GM12878 (cell line): ENCODE measurements at regions not wholly inside any gene's neighbourhood (a gene's known extent, or its start where the extent isn't known, plus 50 kb on each side); places are given as distances from the start of the nearest gene placed in this dataset.

ENCODE experiments used
- ATAC-seq: fragments of 200-7000 bp; cut with Tn5 transposase; 3 replicates; pipeline ENCODE4 v1.9.1; 2020; ENCODE audit warnings: mild to moderate bottlenecking, moderate library complexity
- BruUV-seq: library from RNA; stranded (reverse); fragments of 400-500 nt; replicated peaks from 2 replicates; lab custom pipeline; 2021; lab: Mats Ljungman, UMichigan
- CTCF ChIA-PET: fragments of 300-600 bp; sonication (Branson Sonifier 250); formaldehyde crosslinking; extraction: SDS; loops from one replicate; lab custom pipeline; 2021; ENCODE audit warnings: inconsistent platforms; lab: Yijun Ruan, JAX
- POLR2A ChIA-PET: fragments of 350-600 bp; formaldehyde crosslinking; extraction: SDS; loops from one replicate; lab custom pipeline; 2021; ENCODE audit warnings: inconsistent platforms; lab: Charles Lee
- RAD21 ChIA-PET: fragments of 300-600 bp; sonication (Branson Sonifier 250); formaldehyde crosslinking; loops from one replicate; lab custom pipeline; 2023; ENCODE audit warnings: antibody characterized with exemption; ENCODE audit not compliant: unreplicated experiment; lab: Charles Lee
- SMC1A ChIA-PET: fragments of 300-600 bp; sonication (Branson Sonifier 250); formaldehyde crosslinking; loops from one replicate; lab custom pipeline; 2023; ENCODE audit not compliant: unreplicated experiment, uncharacterized antibody; lab: Charles Lee
- DNase-seq: peaks from one replicate; pipeline ENCODE4 v3.0.0-alpha.2; 2011; ENCODE audit warnings: low read depth, low spot score
- FAIRE-seq: peaks from 3 replicates; lab custom pipeline; 2011; peaks lifted over from hg19 to GRCh38; lab: Jason Lieb, UNC
- H2AFZ ChIP-seq: 2 replicates; pipeline ENCODE4 v1.6.0; 2011; ENCODE audit warnings: low read depth, low read length, control low read depth; ENCODE audit not compliant: control insufficient read depth
- H3K27ac ChIP-seq: 2 replicates; pipeline ENCODE4 v1.5.1; 2011; ENCODE audit warnings: control low read depth; ENCODE audit not compliant: control insufficient read depth, insufficient read depth
- H3K27me3 ChIP-seq, 2 experiments: replicated peaks in 1 of 2; 2 replicates each; pipeline versions ENCODE4 v1.6.0 to v1.6.1; 2011; ENCODE audit warnings: low read length in 1 of 2; ENCODE audit not compliant: control insufficient read depth in 2 of 2, insufficient read depth in 2 of 2
- H3K36me3 ChIP-seq, 2 experiments: 2 replicates each; pipeline ENCODE4 v1.5.1; 2011; ENCODE audit warnings: low read length in 1 of 2; ENCODE audit not compliant: control insufficient read depth in 2 of 2, insufficient read depth in 2 of 2
- H3K4me1 ChIP-seq: 2 replicates; pipeline ENCODE4 v1.6.1; 2011; ENCODE audit warnings: mild to moderate bottlenecking, low read length, moderate library complexity, mixed read lengths; ENCODE audit not compliant: control insufficient read depth, insufficient read depth
- H3K4me2 ChIP-seq: 2 replicates; pipeline ENCODE4 v1.6.0; 2011; ENCODE audit warnings: control low read depth; ENCODE audit not compliant: control insufficient read depth, insufficient read depth
- H3K4me3 ChIP-seq: fragments of 200-600 bp; sonication (generic); 2 replicates; pipeline ENCODE4 v1.5.1; 2016
- H3K79me2 ChIP-seq: 2 replicates; pipeline ENCODE4 v1.6.0; 2011; ENCODE audit warnings: low read length; ENCODE audit not compliant: control insufficient read depth, insufficient read depth
- H3K9ac ChIP-seq: 2 replicates; pipeline ENCODE4 v1.8.0; 2011; ENCODE audit warnings: low read length, control low read depth, mixed read lengths; ENCODE audit not compliant: control insufficient read depth, insufficient read depth
- H3K9me3 ChIP-seq: replicated peaks from 3 replicates; pipeline ENCODE4 v1.5.1; 2011; ENCODE audit warnings: mild to moderate bottlenecking, low read length; ENCODE audit not compliant: control insufficient read depth, insufficient read depth
- H4K20me1 ChIP-seq: 2 replicates; pipeline ENCODE4 v1.6.0; 2011; ENCODE audit not compliant: control insufficient read depth, insufficient read depth
- POLR2AphosphoS5 ChIP-seq: IDR thresholded peaks from 2 replicates; pipeline ENCODE4 v1.6.1; 2011; ENCODE audit warnings: mild to moderate bottlenecking, low read length, inconsistent platforms
- TBL1XR1 ChIP-seq: IDR thresholded peaks from 2 replicates; pipeline ENCODE4 v1.6.1; 2012; ENCODE audit warnings: low read depth, low read length, improper control_type of control experiment
- WGBS: methylation state at CpG from one replicate; pipeline ENCODE4 v1.1.6; 2016; ENCODE audit warnings: low lambda C conversion rate; ENCODE audit not compliant: insufficient replicate concordance, insufficient coverage; ENCODE audit errors: missing lambda C conversion rate; 5-methylcytosine and 5-hydroxymethylcytosine counted together
- in situ Hi-C: fragments of 300-500 bp; cut with MboI; formaldehyde crosslinking; loops from 9 replicates; pipeline ENCODE4 v1.14.3; 2018; ENCODE audit warnings: mixed read lengths
- intact Hi-C: fragments of 100-400 bp; cut with micrococcal nuclease; formaldehyde crosslinking; loops from one replicate; pipeline ENCODE4 v1.14.2; 2022; ENCODE audit not compliant: unreplicated experiment
- TF ChIP-seq, protein P1 (sequence below): IDR thresholded peaks from 2 replicates; pipeline ENCODE4 v1.6.1; 2012; ENCODE audit warnings: improper control_type of control experiment, low read depth, low read length; ENCODE audit not compliant: insufficient replicate concordance

DNA sequence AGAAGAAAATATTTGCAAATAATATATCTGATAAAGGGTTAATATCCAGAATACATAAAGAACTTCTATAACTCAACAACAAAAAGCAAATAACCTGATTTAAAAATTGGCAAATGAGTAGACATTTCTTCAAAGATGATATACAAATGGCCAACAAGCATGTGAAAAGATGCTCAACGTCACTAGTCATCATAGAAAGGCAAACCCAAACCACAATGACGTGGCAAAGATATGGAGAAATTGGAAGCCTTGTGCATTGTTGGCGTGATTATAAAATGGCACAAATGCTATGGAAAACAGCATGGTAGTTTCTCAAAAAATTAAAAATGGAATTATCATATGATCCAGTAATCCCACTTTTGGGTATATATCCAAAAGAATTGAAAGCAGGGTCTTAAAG, 466.3 kb downstream of the TBC1D22A start:
- no peaks in the 10 kb centered on the region for H4K20me1 ChIP-seq
- SMC1A ChIA-PET, result no interaction called here
- CTCF ChIA-PET, result no interaction called here
- POLR2A ChIA-PET, result no interaction called here
- 32% methylated on average over 3 of the region's 3 CpGs for WGBS
- no peaks in the 10 kb centered on the region for H3K27me3 ChIP-seq
- BruUV-seq, result no TSS peak
- no peak overlapping the region for H3K9ac ChIP-seq
- H3K27ac ChIP-seq, result no peak overlapping the region
- RAD21 ChIA-PET, result no interaction called here
- H2AFZ ChIP-seq, result no peak overlapping the region
- ATAC-seq, result no peak
- in situ Hi-C loops (no loop called here), intact Hi-C loops (no loop called here)
- H3K36me3 ChIP-seq, result no peaks in the 10 kb centered on the region
- H3K9me3 ChIP-seq, result no peaks in the 10 kb centered on the region; the same call in 2 of the 3 replicates
- DNase-seq, result no peak
- no peak overlapping the region for H3K4me3 ChIP-seq
- H3K79me2 ChIP-seq, result no peaks in the 10 kb centered on the region
- no peak overlapping the region for H3K4me2 ChIP-seq
- TF ChIP-seq, protein P1, sequence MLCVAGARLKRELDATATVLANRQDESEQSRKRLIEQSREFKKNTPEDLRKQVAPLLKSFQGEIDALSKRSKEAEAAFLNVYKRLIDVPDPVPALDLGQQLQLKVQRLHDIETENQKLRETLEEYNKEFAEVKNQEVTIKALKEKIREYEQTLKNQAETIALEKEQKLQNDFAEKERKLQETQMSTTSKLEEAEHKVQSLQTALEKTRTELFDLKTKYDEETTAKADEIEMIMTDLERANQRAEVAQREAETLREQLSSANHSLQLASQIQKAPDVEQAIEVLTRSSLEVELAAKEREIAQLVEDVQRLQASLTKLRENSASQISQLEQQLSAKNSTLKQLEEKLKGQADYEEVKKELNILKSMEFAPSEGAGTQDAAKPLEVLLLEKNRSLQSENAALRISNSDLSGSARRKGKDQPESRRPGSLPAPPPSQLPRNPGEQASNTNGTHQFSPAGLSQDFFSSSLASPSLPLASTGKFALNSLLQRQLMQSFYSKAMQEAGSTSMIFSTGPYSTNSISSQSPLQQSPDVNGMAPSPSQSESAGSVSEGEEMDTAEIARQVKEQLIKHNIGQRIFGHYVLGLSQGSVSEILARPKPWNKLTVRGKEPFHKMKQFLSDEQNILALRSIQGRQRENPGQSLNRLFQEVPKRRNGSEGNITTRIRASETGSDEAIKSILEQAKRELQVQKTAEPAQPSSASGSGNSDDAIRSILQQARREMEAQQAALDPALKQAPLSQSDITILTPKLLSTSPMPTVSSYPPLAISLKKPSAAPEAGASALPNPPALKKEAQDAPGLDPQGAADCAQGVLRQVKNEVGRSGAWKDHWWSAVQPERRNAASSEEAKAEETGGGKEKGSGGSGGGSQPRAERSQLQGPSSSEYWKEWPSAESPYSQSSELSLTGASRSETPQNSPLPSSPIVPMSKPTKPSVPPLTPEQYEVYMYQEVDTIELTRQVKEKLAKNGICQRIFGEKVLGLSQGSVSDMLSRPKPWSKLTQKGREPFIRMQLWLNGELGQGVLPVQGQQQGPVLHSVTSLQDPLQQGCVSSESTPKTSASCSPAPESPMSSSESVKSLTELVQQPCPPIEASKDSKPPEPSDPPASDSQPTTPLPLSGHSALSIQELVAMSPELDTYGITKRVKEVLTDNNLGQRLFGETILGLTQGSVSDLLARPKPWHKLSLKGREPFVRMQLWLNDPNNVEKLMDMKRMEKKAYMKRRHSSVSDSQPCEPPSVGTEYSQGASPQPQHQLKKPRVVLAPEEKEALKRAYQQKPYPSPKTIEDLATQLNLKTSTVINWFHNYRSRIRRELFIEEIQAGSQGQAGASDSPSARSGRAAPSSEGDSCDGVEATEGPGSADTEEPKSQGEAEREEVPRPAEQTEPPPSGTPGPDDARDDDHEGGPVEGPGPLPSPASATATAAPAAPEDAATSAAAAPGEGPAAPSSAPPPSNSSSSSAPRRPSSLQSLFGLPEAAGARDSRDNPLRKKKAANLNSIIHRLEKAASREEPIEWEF, result no peak
- TF ChIP-seq POLR2AphosphoS5, result no peak
- no peak for TF ChIP-seq TBL1XR1
- no peak for FAIRE-seq
- no peaks in the 10 kb centered on the region for H3K4me1 ChIP-seq
